OCI-LY7 (cell line): ENCODE measurements at regions not wholly inside any gene's neighbourhood (a gene's known extent, or its start where the extent isn't known, plus 50 kb on each side); places are given as distances from the start of the nearest gene placed in this dataset.

Experiments
- BruUV-seq: library from RNA; stranded (reverse); fragments of 400-500 nt; replicated peaks from 2 replicates; lab custom pipeline; 2021; lab: Mats Ljungman, UMichigan
- CTCF ChIA-PET: fragments of 300-600 bp; sonication (Branson Sonifier 250); formaldehyde crosslinking; loops from one replicate; lab custom pipeline; 2022; ENCODE audit warnings: antibody characterized with exemption; ENCODE audit not compliant: unreplicated experiment; lab: Charles Lee
- POLR2A ChIA-PET: fragments of 300-600 bp; sonication (Branson Sonifier 250); formaldehyde crosslinking; loops from one replicate; lab custom pipeline; 2022; ENCODE audit warnings: antibody characterized with exemption; lab: Charles Lee
- DNase-seq: peaks from one replicate; pipeline ENCODE4 v3.0.0-alpha.2; 2015; ENCODE audit warnings: low spot score
- H2AFZ ChIP-seq: fragments of 200-600 bp; sonication (generic), shearing (Covaris generic); 2 replicates; pipeline ENCODE4 v1.6.1; 2014; ENCODE audit warnings: mild to moderate bottlenecking, antibody characterized with exemption, low read length, moderate library complexity
- H3K27ac ChIP-seq: fragments of 200-600 bp; sonication (generic); 2 replicates; pipeline ENCODE4 v1.5.1; 2014; ENCODE audit warnings: mixed run types, low read depth, mild to moderate bottlenecking, moderate library complexity, low read length, inconsistent platforms; ENCODE audit not compliant: poor library complexity, severe bottlenecking
- H3K36me3 ChIP-seq: fragments of 200-600 bp; sonication (generic); 2 replicates; pipeline ENCODE4 v1.6.1; 2014; ENCODE audit warnings: mild to moderate bottlenecking, antibody characterized with exemption, low read length, moderate library complexity, mixed read lengths; ENCODE audit not compliant: insufficient read depth
- H3K4me1 ChIP-seq: fragments of 200-600 bp; sonication (generic); 2 replicates; pipeline ENCODE4 v1.5.1; 2014; ENCODE audit warnings: mild to moderate bottlenecking, low read length; ENCODE audit not compliant: insufficient read depth, poor library complexity, severe bottlenecking
- H3K4me2 ChIP-seq: fragments of 200-600 bp; sonication (generic); 2 replicates; pipeline ENCODE4 v1.6.1; 2014; ENCODE audit warnings: mild to moderate bottlenecking, low read length
- H3K4me3 ChIP-seq: fragments of 200-600 bp; sonication (generic); 2 replicates; pipeline ENCODE4 v1.5.1; 2014; ENCODE audit warnings: mild to moderate bottlenecking, low read depth, low read length; ENCODE audit not compliant: poor library complexity, severe bottlenecking
- H3K79me2 ChIP-seq: fragments of 200-600 bp; sonication (generic); 2 replicates; pipeline ENCODE4 v1.6.1; 2016; ENCODE audit warnings: low read depth, mild to moderate bottlenecking, low read length, moderate library complexity, mixed read lengths; ENCODE audit not compliant: insufficient read depth
- H3K9me2 ChIP-seq: fragments of 200-600 bp; sonication (generic); 2 replicates; pipeline ENCODE4 v1.6.1; 2016; ENCODE audit warnings: mild to moderate bottlenecking, low read length, mixed read lengths; ENCODE audit not compliant: insufficient read depth
- H3K9me3 ChIP-seq: fragments of 200-600 bp; sonication (generic); 2 replicates; pipeline ENCODE4 v1.6.1; 2014; ENCODE audit warnings: mild to moderate bottlenecking, mixed run types, low read length, mixed read lengths
- H4K20me1 ChIP-seq: fragments of 200-600 bp; sonication (generic); 2 replicates; pipeline ENCODE4 v1.6.1; 2014; ENCODE audit warnings: mild to moderate bottlenecking, antibody characterized with exemption, low read length, moderate library complexity, mixed read lengths; ENCODE audit not compliant: insufficient read depth
- EZH2phosphoT487 ChIP-seq: fragments of 200-600 bp; sonication (generic); IDR thresholded peaks from 2 replicates; pipeline ENCODE4 v1.6.1; 2018; ENCODE audit warnings: low read depth, borderline replicate concordance, mild to moderate bottlenecking, mixed run types, antibody characterized with exemption, low read length, moderate library complexity, mixed read lengths
- intact Hi-C: fragments of 100-400 bp; cut with micrococcal nuclease; formaldehyde crosslinking; loops from one replicate; pipeline ENCODE4 v1.10.0; 2022; ENCODE audit not compliant: unreplicated experiment
- TF ChIP-seq, protein P1 (sequence below): fragments of 200-600 bp; sonication (generic); conservative IDR thresholded peaks from 2 replicates; pipeline ENCODE4 v1.5.1; 2014; ENCODE audit warnings: mild to moderate bottlenecking, antibody characterized with exemption, low read length, moderate library complexity, mixed read lengths

DNA sequence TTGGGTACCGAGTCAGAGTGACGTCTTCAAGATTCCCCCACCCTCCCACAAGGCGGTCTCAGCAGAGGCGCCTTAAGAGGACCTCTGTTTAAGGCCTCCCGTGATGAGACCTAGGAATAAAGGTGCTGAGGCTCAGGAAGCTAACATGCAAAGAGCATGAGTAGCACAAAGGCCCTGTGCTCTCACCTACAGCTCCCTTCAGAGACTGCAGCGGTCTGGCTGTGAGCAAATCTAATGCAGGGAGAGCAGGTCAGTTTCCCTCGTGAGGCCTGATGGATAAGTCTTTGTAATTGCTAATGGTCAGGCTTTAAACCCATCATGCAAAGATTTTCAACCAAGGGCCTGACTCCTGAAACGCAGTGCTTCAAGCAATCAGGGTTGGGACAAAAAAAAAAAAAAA is 909.3 kb upstream of the GHITM start:
- Histone ChIP-seq H3K9me3 (no peaks in the 10 kb centered on the region), H3K79me2 (no peaks in the 10 kb centered on the region), H3K36me3 (no peaks in the 10 kb centered on the region), H3K27ac (no peak overlapping the region), H3K4me3 (no peak overlapping the region), H4K20me1 (no peaks in the 10 kb centered on the region), H3K4me1 (no peaks in the 10 kb centered on the region), H3K4me2 (no peak overlapping the region), H2AFZ (no peak overlapping the region), H3K9me2 (no peaks in the 10 kb centered on the region)
- ChIA-PET CTCF (no interaction called here), POLR2A (no interaction called here)
- DNase-seq = no peak
- intact Hi-C loops = no loop called here
- no TSS peak for BruUV-seq
- TF ChIP-seq, protein P1, sequence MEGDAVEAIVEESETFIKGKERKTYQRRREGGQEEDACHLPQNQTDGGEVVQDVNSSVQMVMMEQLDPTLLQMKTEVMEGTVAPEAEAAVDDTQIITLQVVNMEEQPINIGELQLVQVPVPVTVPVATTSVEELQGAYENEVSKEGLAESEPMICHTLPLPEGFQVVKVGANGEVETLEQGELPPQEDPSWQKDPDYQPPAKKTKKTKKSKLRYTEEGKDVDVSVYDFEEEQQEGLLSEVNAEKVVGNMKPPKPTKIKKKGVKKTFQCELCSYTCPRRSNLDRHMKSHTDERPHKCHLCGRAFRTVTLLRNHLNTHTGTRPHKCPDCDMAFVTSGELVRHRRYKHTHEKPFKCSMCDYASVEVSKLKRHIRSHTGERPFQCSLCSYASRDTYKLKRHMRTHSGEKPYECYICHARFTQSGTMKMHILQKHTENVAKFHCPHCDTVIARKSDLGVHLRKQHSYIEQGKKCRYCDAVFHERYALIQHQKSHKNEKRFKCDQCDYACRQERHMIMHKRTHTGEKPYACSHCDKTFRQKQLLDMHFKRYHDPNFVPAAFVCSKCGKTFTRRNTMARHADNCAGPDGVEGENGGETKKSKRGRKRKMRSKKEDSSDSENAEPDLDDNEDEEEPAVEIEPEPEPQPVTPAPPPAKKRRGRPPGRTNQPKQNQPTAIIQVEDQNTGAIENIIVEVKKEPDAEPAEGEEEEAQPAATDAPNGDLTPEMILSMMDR = no peak
- TF ChIP-seq EZH2phosphoT487 = no peak

DNA sequence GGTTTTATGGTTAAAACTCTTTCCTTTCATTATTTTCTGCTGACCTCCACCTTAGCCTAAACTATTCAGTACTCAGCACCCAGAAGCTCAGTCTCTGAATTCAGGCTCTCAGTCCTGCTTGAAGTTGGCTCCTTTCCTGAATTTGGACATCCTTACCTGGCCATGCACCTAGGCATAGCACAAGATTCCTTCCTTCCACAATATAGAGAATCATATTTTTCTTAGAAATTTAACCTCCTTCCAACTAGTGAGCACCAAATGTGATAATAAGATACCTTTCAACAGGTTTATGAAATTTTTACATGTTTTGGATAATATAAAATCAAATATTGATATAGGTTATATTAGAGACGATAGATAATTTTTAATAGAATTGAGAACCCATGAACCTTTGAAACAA is 905.6 kb upstream of the GHITM start:
- Histone ChIP-seq H3K36me3 (no peaks in the 10 kb centered on the region), H3K27ac (no peak overlapping the region), H3K4me3 (no peak overlapping the region), H3K4me2 (no peak overlapping the region), H2AFZ (no peak overlapping the region), H3K4me1 (no peaks in the 10 kb centered on the region), H4K20me1 (no peaks in the 10 kb centered on the region), H3K9me3 (no peaks in the 10 kb centered on the region), H3K79me2 (no peaks in the 10 kb centered on the region), H3K9me2 (no peaks in the 10 kb centered on the region)
- POLR2A ChIA-PET = no interaction called here
- intact Hi-C loops = no loop called here
- no TSS peak for BruUV-seq
- no peak for TF ChIP-seq EZH2phosphoT487
- TF ChIP-seq, protein P1 = no peak
- CTCF ChIA-PET = no interaction called here
- no peak for DNase-seq

DNA sequence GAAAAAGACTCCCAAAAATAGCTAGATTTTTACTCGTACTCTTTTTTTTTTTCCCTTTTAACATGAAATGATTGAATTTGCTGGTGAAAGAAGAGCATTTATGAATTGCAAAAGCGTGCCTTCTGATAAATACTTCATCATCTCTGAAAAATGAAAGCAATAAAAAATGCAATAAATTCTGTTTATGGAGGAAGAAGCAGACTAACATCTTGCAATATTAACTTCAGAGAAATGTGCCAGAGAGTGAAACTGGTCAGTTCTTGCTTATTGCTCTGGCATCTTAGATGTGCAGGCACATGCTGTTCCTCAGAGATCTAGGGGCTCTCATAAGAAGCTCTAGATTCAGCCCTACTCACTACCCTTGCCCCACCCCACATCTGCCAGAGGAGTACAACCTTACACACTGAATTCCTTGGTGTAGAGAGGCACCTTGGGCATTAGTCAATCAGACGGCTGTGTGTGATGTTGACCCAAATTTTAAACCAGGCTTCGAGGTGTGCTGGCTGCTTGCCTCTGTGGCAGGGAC is 891.1 kb upstream of the GHITM start:
- H3K79me2 ChIP-seq = no peaks in the 10 kb centered on the region
- H3K27ac ChIP-seq = no peak overlapping the region
- no peaks in the 10 kb centered on the region for H3K4me1 ChIP-seq
- no peaks in the 10 kb centered on the region for H4K20me1 ChIP-seq
- no peak overlapping the region for H3K4me3 ChIP-seq
- no peak for DNase-seq
- no peaks in the 10 kb centered on the region for H3K9me3 ChIP-seq
- H3K4me2 ChIP-seq = no peak overlapping the region
- no peaks in the 10 kb centered on the region for H3K36me3 ChIP-seq
- ChIA-PET CTCF (no interaction called here), POLR2A (no interaction called here)
- H3K9me2 ChIP-seq = no peaks in the 10 kb centered on the region
- no peak overlapping the region for H2AFZ ChIP-seq
- no TSS peak for BruUV-seq
- no peak for TF ChIP-seq EZH2phosphoT487
- TF ChIP-seq, protein P1 = no peak
- intact Hi-C loops = no loop called here
